ENCODE measurements at regions not wholly inside any gene's neighbourhood (a gene's known extent, or its start where the extent isn't known, plus 50 kb on each side); places are given as distances from the start of the nearest gene placed in this dataset.

- Histone ChIP-seq H3K4me3 (no peak overlapping the region), H3K27ac (peak overlapping the region in 1 of 2 donors; percentile 77), H3K36me3 (no peaks in the 10 kb centered on the region), H3K4me1 (peaks cover 20 to 42% of the 10 kb centered on the region in 2 donors), H3K9me3 (peaks cover 0 to 12% of the 10 kb centered on the region in 2 donors), H3K27me3 (no peaks in the 10 kb centered on the region)
- intact Hi-C loops (cut with DNase I) = no loop called here
- TF ChIP-seq CTCF (IDR thresholded peaks at IDR 0.05) = no peak
- DNase-seq (no peak), ATAC-seq (no peak)
Measured at GRCh38 chr7:30223896-30224295, 60.5 kb upstream of the ZNRF2 start.

- no peak for TF ChIP-seq CTCF (IDR thresholded peaks at IDR 0.05)
- H3K36me3 ChIP-seq = no peaks in the 10 kb centered on the region
- H3K27ac ChIP-seq = peak overlapping the region; percentile 62 to 77
- H3K4me1 ChIP-seq = peaks cover 20 to 42% of the 10 kb centered on the region in 2 donors
- H3K4me3 ChIP-seq = no peak overlapping the region
- ATAC-seq = peak; percentile 74
- H3K9me3 ChIP-seq = peaks cover 0 to 5% of the 10 kb centered on the region in 2 donors
- DNase-seq = peak in 1 of 4 donors; percentile 79
- H3K27me3 ChIP-seq = no peaks in the 10 kb centered on the region
- intact Hi-C loops (cut with DNase I) = no loop called here
Measured at GRCh38 chr7:30224511-30225062, 59.8 kb upstream of the ZNRF2 start.

- Histone ChIP-seq H3K36me3 (no peaks in the 10 kb centered on the region), H3K9me3 (no peaks in the 10 kb centered on the region), H3K4me1 (peaks cover 20 to 42% of the 10 kb centered on the region in 2 donors), H3K27ac (peak overlapping the region; percentile 62 to 77), H3K27me3 (no peaks in the 10 kb centered on the region), H3K4me3 (no peak overlapping the region)
- peak; percentile 85 to 91 (median 86) for DNase-seq
- intact Hi-C loops (cut with DNase I) = no loop called here
- ATAC-seq = peak; percentile 88
- TF ChIP-seq CTCF (IDR thresholded peaks at IDR 0.05) = no peak
Measured at GRCh38 chr7:30225863-30226613, 58.4 kb upstream of the ZNRF2 start.

GRCh38 chr7:30226614-30227268 lies 57.7 kb upstream of the ZNRF2 start:
- Histone ChIP-seq H3K4me3 (no peak overlapping the region), H3K9me3 (no peaks in the 10 kb centered on the region), H3K36me3 (no peaks in the 10 kb centered on the region), H3K27me3 (no peaks in the 10 kb centered on the region), H3K27ac (peak overlapping the region; percentile 62 to 77), H3K4me1 (peaks cover 20 to 42% of the 10 kb centered on the region in 2 donors)
- DNase-seq (peak in 1 of 4 donors; percentile 40), ATAC-seq (peak; percentile 72)
- TF ChIP-seq CTCF (IDR thresholded peaks at IDR 0.05) = peak in 1 of 2 donors; percentile 18
- intact Hi-C loops (cut with DNase I) = no loop called here

GRCh38 chr7:30231271-30231670 lies 53.1 kb upstream of the ZNRF2 start:
- H3K9me3 ChIP-seq = no peaks in the 10 kb centered on the region
- peaks cover 9 to 11% of the 10 kb centered on the region in 2 donors for H3K4me1 ChIP-seq
- TF ChIP-seq CTCF (IDR thresholded peaks at IDR 0.05) = no peak
- H3K36me3 ChIP-seq = no peaks in the 10 kb centered on the region
- H3K4me3 ChIP-seq = no peak overlapping the region
- no peak overlapping the region for H3K27ac ChIP-seq
- no peak for ATAC-seq
- intact Hi-C loops (cut with DNase I) = no loop called here
- H3K27me3 ChIP-seq = no peaks in the 10 kb centered on the region
- DNase-seq = no peak
